DMS79 (cell line): ENCODE measurements at regions not wholly inside any gene's neighbourhood (a gene's known extent, or its start where the extent isn't known, plus 50 kb on each side); places are given as distances from the start of the nearest gene placed in this dataset.

Experiments used
- DNase-seq: peaks from one replicate; lab custom pipeline; 2025; lab: John Stamatoyannopoulos, UW

GRCh38 chr5:71948206-71948605, 159.1 kb upstream of the MAP1B start:
- no peak for DNase-seq

- no peak for DNase-seq
Observed at GRCh38 chr5:71949772-71950171, 157.5 kb upstream of the MAP1B start.

GRCh38 chr5:71953866-71954265, 153.4 kb upstream of the MAP1B start:
- no peak for DNase-seq

GRCh38 chr5:71954329-71954728, 152.9 kb upstream of the MAP1B start:
- no peak for DNase-seq

GRCh38 chr5:71955723-71956122, 151.6 kb upstream of the MAP1B start:
- DNase-seq: no peak

- no peak for DNase-seq
Observed at GRCh38 chr5:71957292-71957898, 149.9 kb upstream of the MAP1B start.

- no peak for DNase-seq
Observed at GRCh38 chr5:71960195-71960594, 147.1 kb upstream of the MAP1B start.

GRCh38 chr5:71961786-71962185, 145.5 kb upstream of the MAP1B start:
- no peak for DNase-seq

GRCh38 chr5:71969460-71969859, 137.8 kb upstream of the MAP1B start:
- DNase-seq: no peak

- DNase-seq: no peak
Observed at GRCh38 chr5:71971862-71972261, 135.4 kb upstream of the MAP1B start.

GRCh38 chr5:71972777-71973473, 134.3 kb upstream of the MAP1B start:
- no peak for DNase-seq

GRCh38 chr5:71973563-71973962, 133.7 kb upstream of the MAP1B start:
- DNase-seq: no peak

- no peak for DNase-seq
Observed at GRCh38 chr5:71974165-71974564, 133.1 kb upstream of the MAP1B start.

- DNase-seq: no peak
Observed at GRCh38 chr5:71974622-71975021, 132.7 kb upstream of the MAP1B start.

- no peak for DNase-seq
Observed at GRCh38 chr5:71976449-71976848, 130.8 kb upstream of the MAP1B start.

GRCh38 chr5:71977311-71977710, 130.0 kb upstream of the MAP1B start:
- DNase-seq: no peak

- no peak for DNase-seq
Observed at GRCh38 chr5:71978216-71978615, 129.1 kb upstream of the MAP1B start.

GRCh38 chr5:71982717-71983395, 124.4 kb upstream of the MAP1B start:
- no peak for DNase-seq

GRCh38 chr5:71986101-71986500, 121.2 kb upstream of the MAP1B start:
- DNase-seq: no peak

- DNase-seq: no peak
Observed at GRCh38 chr5:71988808-71989207, 118.5 kb upstream of the MAP1B start.

- no peak for DNase-seq
Observed at GRCh38 chr5:71993600-71993999, 113.7 kb upstream of the MAP1B start.

GRCh38 chr5:71996789-71997188, 110.5 kb upstream of the MAP1B start:
- DNase-seq: no peak

GRCh38 chr5:71998746-71999145, 108.5 kb upstream of the MAP1B start:
- no peak for DNase-seq
